ENCODE measurements at regions not wholly inside any gene's neighbourhood (a gene's known extent, or its start where the extent isn't known, plus 50 kb on each side); places are given as distances from the start of the nearest gene placed in this dataset.

DNA sequence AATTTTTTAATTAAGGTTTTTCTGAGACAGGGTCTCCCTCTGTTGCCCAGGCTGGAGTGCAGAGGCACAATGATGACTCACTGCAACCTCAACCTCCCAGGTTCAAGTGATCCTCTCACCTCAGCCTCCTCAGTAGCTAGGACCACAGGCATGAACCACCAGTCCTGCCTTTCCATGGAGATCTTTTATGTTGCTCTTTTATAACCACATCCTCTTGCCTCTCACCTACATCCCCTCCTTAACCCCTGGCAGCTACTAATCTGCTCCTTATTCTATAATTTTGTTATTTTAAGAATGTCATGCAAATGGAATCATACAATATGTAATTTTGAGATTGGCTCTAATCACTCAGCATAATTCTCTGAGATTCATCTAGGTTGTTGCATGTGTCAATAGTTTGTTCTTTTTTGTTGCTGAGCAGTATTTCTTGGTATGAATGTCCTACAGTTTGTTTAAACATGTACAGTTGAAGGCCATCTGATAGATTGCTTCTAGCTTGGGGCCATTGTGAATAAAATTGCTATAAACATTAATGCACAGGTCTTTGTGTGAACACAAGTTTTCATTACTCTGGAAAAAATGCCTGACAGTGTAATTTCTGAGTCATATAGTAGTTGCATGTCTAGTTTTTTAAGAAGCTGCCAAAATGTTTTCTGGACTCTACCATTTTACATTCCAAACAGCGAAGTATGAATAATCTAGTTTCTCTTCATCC, 249.2 kb upstream of the AMIGO2 start:
- WGBS (ENCODE audit: insufficient coverage) = no CpG with 5 or more reads among the region's 1 CpG
- H3K9me3 Mint-ChIP-seq = peaks cover 0 to 3% (median 0%) of the 10 kb centered on the region in 7 donors
- Histone ChIP-seq H3K9me3 (replicated peaks in 1 of 2; ENCODE audit: control insufficient read depth in 1 of 2, insufficient read depth in 1 of 2, low read length in 2 of 2) (no peaks in the 10 kb centered on the region), H3K27ac (ENCODE audit: low read depth in 1 of 2, low read length in 2 of 2) (no peak overlapping the region), H3K27me3 (ENCODE audit: control insufficient read depth in 2 of 2, insufficient read depth in 2 of 2, low read length in 2 of 2) (no peaks in the 10 kb centered on the region), H3K4me1 (ENCODE audit: control insufficient read depth in 1 of 2, insufficient read depth in 2 of 2, low read length in 2 of 2) (no peaks in the 10 kb centered on the region), H3K36me3 (replicated peaks in 1 of 2; ENCODE audit: control insufficient read depth in 1 of 2, insufficient read depth in 2 of 2, low read length in 2 of 2) (no peaks in the 10 kb centered on the region), H3K79me2 (ENCODE audit: insufficient read depth, low read length) (no peaks in the 10 kb centered on the region), H4K20me1 (ENCODE audit: insufficient read depth, low read length) (no peaks in the 10 kb centered on the region), H3K4me2 (replicated peaks; ENCODE audit: extremely low read depth, low read length, poor library complexity, severe bottlenecking) (no peak overlapping the region), H3K4me3 (replicated peaks in 1 of 3; ENCODE audit: low read depth in 2 of 3, low read length in 3 of 3) (no peak overlapping the region), H3K9ac (ENCODE audit: insufficient read depth, low read length, poor library complexity, severe bottlenecking) (no peak overlapping the region), H2AFZ (ENCODE audit: insufficient read depth, low read depth, low read length, poor library complexity, severe bottlenecking) (no peak overlapping the region)
- H3K27me3 Mint-ChIP-seq (ENCODE audit: low read depth in 3 of 3) = peaks cover 2 to 5% (median 4%) of the 10 kb centered on the region in 3 donors
- intact Hi-C loops (cut with micrococcal nuclease) = loop anchor here in 1 of 2 donors (5.0 kb wide), 1 partner anchor 63 kb away; no protein-coding TSS in a partner anchor
- no peaks in the 10 kb centered on the region for H3K36me3 Mint-ChIP-seq
- H3K4me3 Mint-ChIP-seq = no peak overlapping the region
- TF ChIP-seq CTCF (IDR thresholded peaks at IDR 0.05) = no peak
- no peak for DNase-seq
- H3K4me1 Mint-ChIP-seq = peaks cover 1% of the 10 kb centered on the region
- no peak overlapping the region for H3K27ac Mint-ChIP-seq

DNA sequence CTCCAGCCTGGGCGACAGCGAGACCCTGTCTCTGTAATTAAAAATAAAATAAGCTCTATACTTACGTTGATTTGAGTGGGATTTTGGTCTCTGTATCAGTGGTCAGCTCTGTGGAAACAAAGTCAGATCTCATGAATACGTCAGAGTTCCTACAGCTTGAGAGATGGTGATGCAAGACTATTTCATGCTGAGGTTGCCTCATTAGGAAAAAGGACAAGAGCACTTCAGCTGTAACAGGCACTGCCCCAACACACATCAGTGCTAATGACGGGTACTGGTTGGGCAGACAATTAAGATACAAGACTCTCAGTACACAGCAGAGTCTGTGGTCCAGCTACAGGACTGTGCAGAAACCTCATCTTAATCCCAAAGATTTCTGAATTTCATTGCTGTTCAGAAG, 246.4 kb upstream of the AMIGO2 start:
- H3K9me3 Mint-ChIP-seq = no peaks in the 10 kb centered on the region
- no peaks in the 10 kb centered on the region for H3K27me3 ChIP-seq (ENCODE audit: control insufficient read depth in 2 of 2, insufficient read depth in 2 of 2, low read length in 2 of 2)
- peaks cover 11% of the 10 kb centered on the region for H3K4me1 Mint-ChIP-seq
- peaks cover 0 to 5% of the 10 kb centered on the region in 2 donors for H3K4me1 ChIP-seq (ENCODE audit: control insufficient read depth in 1 of 2, insufficient read depth in 2 of 2, low read length in 2 of 2)
- no peak overlapping the region for H2AFZ ChIP-seq (ENCODE audit: insufficient read depth, low read depth, low read length, poor library complexity, severe bottlenecking)
- H3K4me2 ChIP-seq (replicated peaks; ENCODE audit: extremely low read depth, low read length, poor library complexity, severe bottlenecking) = no peak overlapping the region
- peaks cover 2 to 5% (median 4%) of the 10 kb centered on the region in 3 donors for H3K27me3 Mint-ChIP-seq (ENCODE audit: low read depth in 3 of 3)
- no peaks in the 10 kb centered on the region for H3K36me3 ChIP-seq (replicated peaks in 1 of 2; ENCODE audit: control insufficient read depth in 1 of 2, insufficient read depth in 2 of 2, low read length in 2 of 2)
- TF ChIP-seq CTCF (IDR thresholded peaks at IDR 0.05) = no peak
- H4K20me1 ChIP-seq (ENCODE audit: insufficient read depth, low read length) = no peaks in the 10 kb centered on the region
- H3K9ac ChIP-seq (ENCODE audit: insufficient read depth, low read length, poor library complexity, severe bottlenecking) = no peak overlapping the region
- no peaks in the 10 kb centered on the region for H3K36me3 Mint-ChIP-seq
- no peak overlapping the region for H3K27ac ChIP-seq (ENCODE audit: low read depth in 1 of 2, low read length in 2 of 2)
- intact Hi-C loops (cut with micrococcal nuclease) = loop anchor here in 1 of 2 donors (5.0 kb wide), 1 partner anchor 66 kb away; no protein-coding TSS in a partner anchor
- no peak overlapping the region for H3K27ac Mint-ChIP-seq
- no peaks in the 10 kb centered on the region for H3K9me3 ChIP-seq (replicated peaks in 1 of 2; ENCODE audit: control insufficient read depth in 1 of 2, insufficient read depth in 1 of 2, low read length in 2 of 2)
- H3K4me3 Mint-ChIP-seq = no peak overlapping the region
- no peak for DNase-seq
- WGBS (ENCODE audit: insufficient coverage) = 40% methylated on average over 2 of the region's 5 CpGs
- no peaks in the 10 kb centered on the region for H3K79me2 ChIP-seq (ENCODE audit: insufficient read depth, low read length)
- no peak overlapping the region for H3K4me3 ChIP-seq (replicated peaks in 1 of 3; ENCODE audit: low read depth in 2 of 3, low read length in 3 of 3)

All from CD14-positive monocyte (primary cell).